HCT116 (cell line): ENCODE measurements at regions not wholly inside any gene's neighbourhood (a gene's known extent, or its start where the extent isn't known, plus 50 kb on each side); places are given as distances from the start of the nearest gene placed in this dataset.

ENCODE experiments used
- ATAC-seq: fragments of 200-7000 bp; cut with Tn5 transposase; 2 replicates; pipeline ENCODE4 v1.9.1; 2020; ENCODE audit warnings: mild to moderate bottlenecking, moderate library complexity
- BruUV-seq: library from RNA; stranded (reverse); fragments of 400-500 nt; replicated peaks from 2 replicates; lab custom pipeline; 2021; lab: Mats Ljungman, UMichigan
- CTCF ChIA-PET: fragments of 300-600 bp; sonication (Branson Sonifier 250); formaldehyde crosslinking; loops from one replicate; lab custom pipeline; 2021; ENCODE audit warnings: antibody characterized with exemption; lab: Charles Lee
- POLR2A ChIA-PET: fragments of 300-600, 350-600 bp; sonication (Branson Sonifier 250); formaldehyde crosslinking; loops from one replicate; lab custom pipeline; 2021; ENCODE audit warnings: antibody characterized with exemption; lab: Charles Lee
- RAD21 ChIA-PET, 2 experiments: fragments of 300-600 bp; sonication (Branson Sonifier 250); formaldehyde crosslinking; loops; one replicate each; lab custom pipeline; 2023; ENCODE audit warnings: low total read pairs in 2 of 2; ENCODE audit not compliant: uncharacterized antibody in 2 of 2, unreplicated experiment in 2 of 2, low non-redundant PET in 1 of 2; lab: Charles Lee
- DNase-seq: peaks from one replicate; pipeline ENCODE4 v3.0.0-alpha.2; 2010; ENCODE audit warnings: low read depth, low spot score
- H2AFZ ChIP-seq: fragments of 200-600 bp; shearing (Covaris generic), sonication (generic); 2 replicates; pipeline ENCODE4 v1.6.1; 2017; ENCODE audit warnings: low read depth, mixed run types, mixed read lengths, antibody characterized with exemption, low read length; ENCODE audit not compliant: poor library complexity, severe bottlenecking
- H3K27ac ChIP-seq: 2 replicates; pipeline ENCODE4 v1.5.1; 2012; ENCODE audit warnings: low read depth, low read length
- H3K27me3 ChIP-seq: fragments of 200-600 bp; sonication (generic); 2 replicates; pipeline ENCODE4 v1.6.1; 2016; ENCODE audit warnings: mixed run types, low read length, mixed read lengths; ENCODE audit not compliant: insufficient read depth
- H3K36me3 ChIP-seq, 2 experiments: fragments of 200-500 bp in 1 of 2; fragments of 200-600 bp in 1 of 2; sonication (Bioruptor generic) in 1 of 2; sonication (generic) in 1 of 2; 2 replicates each; pipeline versions ENCODE4 v1.5.1 to v1.6.1; 2014 to 2016; ENCODE audit warnings: low read length in 2 of 2, inconsistent platforms in 1 of 2, mixed read lengths in 1 of 2, mixed run types in 1 of 2; ENCODE audit not compliant: insufficient read depth in 2 of 2, control insufficient read depth in 1 of 2
- H3K4me1 ChIP-seq, 2 experiments: fragments of 200-600 bp in 1 of 2; sonication (generic) in 1 of 2; 2 replicates each; pipeline versions ENCODE4 v1.5.1 to v1.6.1; 2012 to 2017; ENCODE audit warnings: low read length in 2 of 2, inconsistent platforms in 1 of 2, mild to moderate bottlenecking in 1 of 2, mixed read lengths in 1 of 2, mixed run types in 1 of 2, moderate library complexity in 1 of 2; ENCODE audit not compliant: insufficient read depth in 2 of 2, control insufficient read depth in 1 of 2
- H3K4me2 ChIP-seq: fragments of 200-600 bp; sonication (generic); 2 replicates; pipeline ENCODE4 v1.6.1; 2017; ENCODE audit warnings: mixed run types, low read length, mixed read lengths
- H3K4me3 ChIP-seq, 2 experiments: fragments of 200-600 bp in 1 of 2; sonication (generic) in 1 of 2; replicated peaks in 1 of 2; 2 replicates each; pipeline ENCODE4 v1.5.1; 2011 to 2016; ENCODE audit warnings: low read length in 2 of 2, control low read depth in 1 of 2, low read depth in 1 of 2, mild to moderate bottlenecking in 1 of 2, mixed read lengths in 1 of 2, mixed run types in 1 of 2
- H3K79me2 ChIP-seq: fragments of 200-600 bp; sonication (generic); 2 replicates; pipeline ENCODE4 v1.6.1; 2017; ENCODE audit warnings: mild to moderate bottlenecking, mixed run types, low read length, moderate library complexity, mixed read lengths; ENCODE audit not compliant: insufficient read depth
- H3K9ac ChIP-seq: fragments of 200-600 bp; sonication (generic); 2 replicates; pipeline ENCODE4 v1.6.1; 2016; ENCODE audit warnings: low read length, mixed read lengths
- H3K9me2 ChIP-seq: fragments of 200-600 bp; sonication (generic), shearing (Covaris generic); 2 replicates; pipeline ENCODE4 v1.6.1; 2017; ENCODE audit warnings: mixed run types, mild to moderate bottlenecking, moderate library complexity; ENCODE audit not compliant: insufficient read depth
- H3K9me3 ChIP-seq, 2 experiments: fragments of 200-500 bp in 1 of 2; fragments of 200-600 bp in 1 of 2; sonication (Bioruptor generic) in 1 of 2; sonication (generic) in 1 of 2; 2 replicates each; pipeline ENCODE4 v1.6.1; 2014 to 2017; ENCODE audit warnings: low read length in 2 of 2, mixed read lengths in 2 of 2, inconsistent platforms in 1 of 2, low read depth in 1 of 2, mild to moderate bottlenecking in 1 of 2, mixed run types in 1 of 2, moderate library complexity in 1 of 2; ENCODE audit not compliant: control insufficient read depth in 1 of 2, insufficient read depth in 1 of 2
- H4K20me1 ChIP-seq: fragments of 200-600 bp; sonication (generic), shearing (Covaris generic); 2 replicates; pipeline ENCODE4 v1.6.1; 2017; ENCODE audit warnings: mixed run types, mild to moderate bottlenecking, moderate library complexity; ENCODE audit not compliant: insufficient read depth
- EZH2 ChIP-seq: fragments of 200-600 bp; sonication (generic); IDR thresholded peaks from 2 replicates; pipeline ENCODE4 v1.6.1; 2017; ENCODE audit warnings: antibody characterized with exemption, mixed run types
- POLR2A ChIP-seq: IDR thresholded peaks from 2 replicates; pipeline ENCODE4 v1.7.0; 2011; ENCODE audit warnings: borderline replicate concordance; ENCODE audit not compliant: insufficient read depth, insufficient read length; ENCODE audit errors: extremely low read depth
- SIN3A ChIP-seq: IDR thresholded peaks from 2 replicates; pipeline ENCODE4 v1.6.1; 2012; ENCODE audit warnings: low read depth
- TCF7L2 ChIP-seq: IDR thresholded peaks from 2 replicates; pipeline ENCODE4 v1.7.0; 2011; ENCODE audit warnings: borderline replicate concordance, inconsistent platforms; ENCODE audit not compliant: insufficient read depth, insufficient read length; ENCODE audit errors: extremely low read depth
- ZFX ChIP-seq: fragments of 450-650 bp; IDR thresholded peaks from 2 replicates; pipeline ENCODE4 v1.6.1; 2017
- intact Hi-C: fragments of 100-400 bp; cut with micrococcal nuclease; formaldehyde crosslinking; loops from 2 replicates; pipeline ENCODE4 v1.10.0; 2022
- TF ChIP-seq, protein P1 (sequence below): IDR thresholded peaks from 2 replicates; pipeline ENCODE4 v1.6.1; 2012; ENCODE audit warnings: low read depth
- TF ChIP-seq, protein P2 (sequence below): IDR thresholded peaks from 2 replicates; pipeline ENCODE4 v1.6.1; 2012

DNA sequence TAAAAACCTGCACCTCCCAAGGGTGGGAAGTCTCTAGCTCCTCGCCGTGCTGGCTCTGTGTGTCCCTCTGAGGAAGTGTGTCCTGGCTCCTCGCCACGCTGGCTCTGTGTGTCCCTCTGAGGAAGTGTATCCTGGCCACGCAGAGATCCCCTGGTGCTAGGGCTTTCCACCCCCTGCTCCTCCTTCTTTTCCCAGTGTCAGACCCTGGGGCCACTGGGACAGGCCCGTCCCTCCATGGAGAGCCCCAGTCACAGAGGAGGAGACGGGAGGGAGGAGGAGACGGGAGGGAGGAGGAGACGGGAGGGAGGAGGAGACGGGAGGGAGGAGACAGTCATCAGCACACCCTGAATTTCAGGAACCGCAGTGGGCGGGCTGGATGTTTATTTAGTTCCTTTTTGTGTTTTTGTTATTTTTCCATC, 53.8 kb upstream of the HGFAC start (continued):
- TF ChIP-seq, protein P1, sequence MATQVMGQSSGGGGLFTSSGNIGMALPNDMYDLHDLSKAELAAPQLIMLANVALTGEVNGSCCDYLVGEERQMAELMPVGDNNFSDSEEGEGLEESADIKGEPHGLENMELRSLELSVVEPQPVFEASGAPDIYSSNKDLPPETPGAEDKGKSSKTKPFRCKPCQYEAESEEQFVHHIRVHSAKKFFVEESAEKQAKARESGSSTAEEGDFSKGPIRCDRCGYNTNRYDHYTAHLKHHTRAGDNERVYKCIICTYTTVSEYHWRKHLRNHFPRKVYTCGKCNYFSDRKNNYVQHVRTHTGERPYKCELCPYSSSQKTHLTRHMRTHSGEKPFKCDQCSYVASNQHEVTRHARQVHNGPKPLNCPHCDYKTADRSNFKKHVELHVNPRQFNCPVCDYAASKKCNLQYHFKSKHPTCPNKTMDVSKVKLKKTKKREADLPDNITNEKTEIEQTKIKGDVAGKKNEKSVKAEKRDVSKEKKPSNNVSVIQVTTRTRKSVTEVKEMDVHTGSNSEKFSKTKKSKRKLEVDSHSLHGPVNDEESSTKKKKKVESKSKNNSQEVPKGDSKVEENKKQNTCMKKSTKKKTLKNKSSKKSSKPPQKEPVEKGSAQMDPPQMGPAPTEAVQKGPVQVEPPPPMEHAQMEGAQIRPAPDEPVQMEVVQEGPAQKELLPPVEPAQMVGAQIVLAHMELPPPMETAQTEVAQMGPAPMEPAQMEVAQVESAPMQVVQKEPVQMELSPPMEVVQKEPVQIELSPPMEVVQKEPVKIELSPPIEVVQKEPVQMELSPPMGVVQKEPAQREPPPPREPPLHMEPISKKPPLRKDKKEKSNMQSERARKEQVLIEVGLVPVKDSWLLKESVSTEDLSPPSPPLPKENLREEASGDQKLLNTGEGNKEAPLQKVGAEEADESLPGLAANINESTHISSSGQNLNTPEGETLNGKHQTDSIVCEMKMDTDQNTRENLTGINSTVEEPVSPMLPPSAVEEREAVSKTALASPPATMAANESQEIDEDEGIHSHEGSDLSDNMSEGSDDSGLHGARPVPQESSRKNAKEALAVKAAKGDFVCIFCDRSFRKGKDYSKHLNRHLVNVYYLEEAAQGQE, result no peak
- TF ChIP-seq, protein P2, sequence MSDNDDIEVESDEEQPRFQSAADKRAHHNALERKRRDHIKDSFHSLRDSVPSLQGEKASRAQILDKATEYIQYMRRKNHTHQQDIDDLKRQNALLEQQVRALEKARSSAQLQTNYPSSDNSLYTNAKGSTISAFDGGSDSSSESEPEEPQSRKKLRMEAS, result no peak
- TF ChIP-seq EZH2 (no peak), POLR2A (no peak), ZFX (no peak)

DNA sequence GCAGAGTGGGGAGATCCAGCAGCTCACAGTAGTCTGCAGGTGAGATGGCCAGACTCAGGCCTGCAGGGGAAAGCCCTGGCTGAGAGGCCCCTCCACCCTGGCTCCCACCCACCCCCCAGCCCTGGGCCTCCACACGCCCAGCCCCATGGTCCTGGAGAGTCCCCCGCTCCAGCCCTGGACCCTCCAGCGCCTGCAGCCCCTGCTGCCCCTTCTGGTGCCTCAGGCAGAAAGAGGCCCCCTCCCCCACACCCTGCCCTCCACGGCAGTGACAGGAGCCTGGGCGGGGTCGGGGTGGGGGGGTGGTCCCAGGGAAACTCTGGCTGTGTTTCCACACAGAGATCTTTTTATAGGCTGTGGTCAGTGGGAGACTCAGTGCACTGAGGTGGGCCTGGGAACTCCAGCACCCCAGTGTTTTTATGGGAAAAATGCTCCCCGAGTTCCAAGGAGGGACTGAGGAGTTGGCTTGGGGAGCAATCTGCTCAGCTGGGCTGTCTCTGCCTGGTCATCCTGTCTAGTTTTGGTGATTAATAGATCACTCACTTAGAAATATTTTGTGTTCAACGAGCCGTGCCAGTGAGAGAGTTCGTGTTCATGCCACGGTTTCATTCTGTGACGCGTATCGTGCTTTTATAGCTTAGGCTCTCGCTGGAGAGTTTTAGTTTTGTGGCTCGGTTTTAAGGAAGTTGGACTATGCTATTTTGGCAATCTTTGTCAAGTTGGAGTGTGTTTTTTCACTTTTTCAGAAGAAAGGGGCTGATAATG, 53.1 kb upstream of the HGFAC start:
- Histone ChIP-seq H3K27ac (no peak overlapping the region), H2AFZ (no peak overlapping the region), H4K20me1 (no peaks in the 10 kb centered on the region), H3K4me2 (no peak overlapping the region), H3K4me1 (peaks cover 0 to 7% of the 10 kb centered on the region in 2 experiments; a peak in 1 of 4 replicates), H3K27me3 (no peaks in the 10 kb centered on the region), H3K36me3 (no peaks in the 10 kb centered on the region), H3K9ac (no peak overlapping the region), H3K9me2 (no peaks in the 10 kb centered on the region), H3K4me3 (no peak overlapping the region), H3K9me3 (no peaks in the 10 kb centered on the region), H3K79me2 (no peaks in the 10 kb centered on the region)
- TF ChIP-seq EZH2, result no peak
- no peak for TF ChIP-seq ZFX
- no peak for TF ChIP-seq TCF7L2
- no peak for TF ChIP-seq SIN3A
- CTCF ChIA-PET, result no interaction called here
- ATAC-seq (no peak), DNase-seq (no peak)
- RAD21 ChIA-PET, result no interaction called here
- no TSS peak for BruUV-seq
- POLR2A ChIA-PET, result no interaction called here
- intact Hi-C loops, result no loop called here
